Skeletal muscle tissue (tissue), 3 donors: ENCODE measurements at regions not wholly inside any gene's neighbourhood (a gene's known extent, or its start where the extent isn't known, plus 50 kb on each side); places are given as distances from the start of the nearest gene placed in this dataset.

Experiments used
- H3K27ac ChIP-seq: one replicate; pipeline ENCODE4 v1.7.0; 2013; ENCODE audit warnings: mild to moderate bottlenecking, low read depth, low read length, inconsistent platforms
- H3K27me3 ChIP-seq, 3 donors: one replicate each; pipeline ENCODE4 v1.7.0; 2013; ENCODE audit warnings: low read length in 3 of 3; ENCODE audit not compliant: control insufficient read depth in 3 of 3, insufficient read depth in 3 of 3
- H3K36me3 ChIP-seq, 3 donors: one replicate each; pipeline ENCODE4 v1.7.0; 2013; ENCODE audit warnings: low read length in 3 of 3; ENCODE audit not compliant: control insufficient read depth in 3 of 3, insufficient read depth in 3 of 3
- H3K4me1 ChIP-seq, 3 donors: one replicate each; pipeline ENCODE4 v1.7.0; 2013; ENCODE audit warnings: low read length in 3 of 3, mild to moderate bottlenecking in 3 of 3; ENCODE audit not compliant: control insufficient read depth in 3 of 3, insufficient read depth in 3 of 3
- H3K4me3 ChIP-seq, 3 donors: one replicate each; pipeline ENCODE4 v1.7.0; 2013; ENCODE audit warnings: low read length in 3 of 3
- H3K9ac ChIP-seq, 3 donors: one replicate each; pipeline ENCODE4 v1.7.0; 2013; ENCODE audit warnings: low read length in 3 of 3, mild to moderate bottlenecking in 3 of 3, moderate library complexity in 2 of 3, low read depth in 1 of 3
- H3K9me3 ChIP-seq, 3 donors: one replicate each; pipeline ENCODE4 v1.7.0; 2013; ENCODE audit warnings: low read length in 3 of 3; ENCODE audit not compliant: control insufficient read depth in 3 of 3
- donor health status: Osteomylitis.

DNA sequence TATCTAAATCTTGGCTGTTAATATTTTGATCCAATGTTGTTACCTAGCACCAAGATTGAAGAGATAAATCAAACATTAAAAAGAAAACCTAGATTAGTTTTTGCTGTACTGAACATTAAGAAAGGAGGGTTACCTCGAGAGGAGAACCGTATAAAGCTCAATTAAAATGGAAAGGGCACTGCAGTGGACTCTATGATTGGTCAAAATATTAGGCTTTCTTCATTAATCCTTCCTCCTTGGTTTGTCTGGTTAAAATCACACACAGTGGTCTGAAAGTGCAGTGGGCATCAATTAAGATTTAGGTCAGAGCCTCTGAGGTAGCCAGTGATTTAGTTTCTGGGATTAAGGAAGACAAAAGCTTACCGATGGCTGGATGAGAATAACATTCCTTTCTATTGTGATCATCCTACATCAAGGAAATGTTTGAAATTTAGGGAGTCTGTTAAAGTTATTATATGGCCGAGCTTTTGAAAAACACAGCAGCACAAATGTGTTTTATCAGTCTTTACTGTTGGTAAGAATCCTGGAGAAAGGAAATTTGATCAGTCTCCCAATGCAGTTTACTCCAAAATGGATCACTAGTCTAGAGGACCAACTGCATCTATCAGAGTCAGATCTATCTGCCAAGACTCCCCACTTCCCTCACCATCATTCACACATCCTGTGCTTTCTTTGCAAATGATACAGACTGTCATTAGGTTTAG is 134.6 kb upstream of the NEDD9 start:
- Histone ChIP-seq H3K4me1 (peaks cover 8 to 15% (median 15%) of the 10 kb centered on the region in 3 donors), H3K9ac (no peak overlapping the region), H3K36me3 (no peaks in the 10 kb centered on the region), H3K4me3 (no peak overlapping the region), H3K9me3 (no peaks in the 10 kb centered on the region), H3K27me3 (no peaks in the 10 kb centered on the region), H3K27ac (peak overlapping the region; percentile 63)

DNA sequence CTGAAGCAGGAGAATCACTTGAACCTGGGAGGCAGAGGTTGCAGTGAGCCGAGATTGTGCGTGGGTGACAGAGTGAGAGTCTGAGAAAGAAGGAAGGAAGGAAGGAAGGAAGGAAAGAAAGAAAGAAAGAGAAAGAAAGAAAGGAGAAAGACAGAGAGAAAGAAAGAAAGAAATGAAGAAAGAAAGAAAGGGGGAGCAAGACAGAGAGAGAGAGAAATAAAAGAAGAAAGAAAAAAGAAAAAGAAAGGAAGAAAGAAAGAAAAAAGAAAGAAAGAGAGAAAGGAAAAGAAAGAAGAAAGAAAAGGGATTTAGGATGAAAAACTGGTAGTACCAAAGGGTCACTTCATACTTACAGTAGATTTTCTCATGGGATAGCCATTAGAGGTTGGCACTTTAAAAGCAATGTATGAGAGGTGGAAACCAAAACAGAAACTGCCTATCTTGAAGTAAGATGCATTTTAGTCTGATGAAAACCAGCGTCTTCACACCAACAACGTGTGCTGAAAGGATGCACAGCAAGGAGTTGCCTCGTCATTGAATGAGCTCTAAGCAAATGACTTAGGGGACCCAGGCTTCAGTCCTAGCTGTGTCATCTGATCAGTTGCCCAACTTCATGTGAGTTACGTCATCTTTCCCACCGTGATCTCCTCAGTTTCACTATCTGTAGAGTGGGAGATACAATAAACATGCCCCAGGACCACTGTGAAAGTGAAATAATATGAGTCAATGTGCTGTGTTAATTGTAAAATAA is 133.9 kb upstream of the NEDD9 start:
- Histone ChIP-seq H3K27ac (peak overlapping the region; percentile 63), H3K4me1 (peaks cover 8 to 15% (median 15%) of the 10 kb centered on the region in 3 donors), H3K27me3 (no peaks in the 10 kb centered on the region), H3K9me3 (no peaks in the 10 kb centered on the region), H3K36me3 (no peaks in the 10 kb centered on the region), H3K4me3 (no peak overlapping the region), H3K9ac (no peak overlapping the region)

DNA sequence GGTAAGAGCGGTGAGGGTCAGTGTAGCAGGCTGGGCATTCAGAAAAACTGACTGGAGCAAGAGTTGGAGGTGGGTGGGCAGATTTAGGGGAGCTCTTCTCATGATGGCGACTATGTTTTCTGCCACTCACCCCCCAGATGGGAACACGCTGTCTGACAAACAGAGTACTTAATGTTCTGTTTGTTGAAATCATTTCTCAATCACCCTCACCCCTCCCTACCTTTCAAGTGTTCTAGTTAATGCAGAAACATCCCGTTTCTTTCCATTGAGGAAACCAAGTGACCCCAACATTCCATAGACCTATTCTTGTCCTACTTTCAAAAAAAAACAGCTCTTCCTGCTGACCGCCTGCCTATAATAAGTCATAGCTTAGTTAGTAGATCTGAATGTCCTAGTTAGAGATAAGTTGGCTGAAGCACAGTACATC is 132.5 kb upstream of the NEDD9 start:
- Histone ChIP-seq H3K27me3 (no peaks in the 10 kb centered on the region), H3K9me3 (no peaks in the 10 kb centered on the region), H3K27ac (peak overlapping the region; percentile 63), H3K4me1 (peaks cover 2 to 11% (median 7%) of the 10 kb centered on the region in 3 donors), H3K36me3 (no peaks in the 10 kb centered on the region), H3K4me3 (no peak overlapping the region), H3K9ac (no peak overlapping the region)

GRCh38 chr6:11363881-11364576 is 131.6 kb upstream of the NEDD9 start:
- Histone ChIP-seq H3K27me3 (no peaks in the 10 kb centered on the region), H3K9me3 (no peaks in the 10 kb centered on the region), H3K4me1 (peaks cover 2 to 11% (median 7%) of the 10 kb centered on the region in 3 donors), H3K9ac (no peak overlapping the region), H3K36me3 (no peaks in the 10 kb centered on the region), H3K4me3 (no peak overlapping the region), H3K27ac (peak overlapping the region; percentile 37)

- no peak overlapping the region for H3K4me3 ChIP-seq
- no peak overlapping the region for H3K27ac ChIP-seq
- no peaks in the 10 kb centered on the region for H3K9me3 ChIP-seq
- H3K4me1 ChIP-seq, result peaks cover 0 to 6% (median 3%) of the 10 kb centered on the region in 3 donors
- no peaks in the 10 kb centered on the region for H3K27me3 ChIP-seq
- no peak overlapping the region for H3K9ac ChIP-seq
- H3K36me3 ChIP-seq, result no peaks in the 10 kb centered on the region
Observed at GRCh38 chr6:11362564-11362963, 130.1 kb upstream of the NEDD9 start.

DNA sequence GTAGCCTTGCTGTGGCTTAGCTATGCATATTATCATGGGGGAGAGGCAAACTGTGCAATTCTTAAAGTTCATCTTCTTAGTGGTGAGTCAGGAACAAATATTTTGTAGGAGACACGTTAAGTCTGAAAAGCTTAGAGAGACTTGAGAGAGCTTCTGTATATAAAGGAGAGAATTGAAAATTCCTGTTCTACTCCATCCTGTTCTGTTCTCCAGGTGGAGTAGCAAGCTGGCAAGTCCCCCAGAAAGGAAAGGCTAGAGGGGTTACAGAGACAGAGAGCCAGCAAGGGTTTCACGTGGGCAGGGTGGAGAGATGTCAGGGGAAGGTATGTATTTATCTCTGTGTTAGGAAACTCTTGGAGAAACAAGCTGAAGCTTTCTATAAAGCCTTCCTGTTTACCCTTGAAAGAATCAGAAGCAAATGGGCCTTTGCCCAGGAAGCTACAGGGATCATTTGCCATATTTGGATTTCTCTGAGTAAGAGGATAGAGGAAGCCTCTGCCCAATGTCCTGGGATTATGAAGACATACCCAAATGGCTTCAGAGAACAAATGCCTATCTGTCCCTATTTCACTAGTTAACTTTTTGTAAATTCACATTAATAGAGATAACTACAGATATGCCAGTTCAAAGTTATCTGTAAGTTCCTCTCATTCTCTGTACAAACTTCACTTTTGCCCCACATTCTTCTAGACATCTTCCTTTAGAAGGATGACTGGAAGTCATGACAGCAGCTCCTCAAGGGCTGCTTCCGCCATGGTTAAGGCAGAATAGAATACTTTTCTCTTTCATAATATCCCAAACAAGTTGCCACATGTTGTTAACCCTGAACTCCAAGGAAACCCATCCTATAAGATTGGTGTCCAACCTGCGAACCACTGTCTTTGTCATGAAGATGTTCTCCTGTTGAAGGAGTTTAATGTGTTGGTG is 126.7 kb upstream of the NEDD9 start:
- no peaks in the 10 kb centered on the region for H3K9me3 ChIP-seq
- no peaks in the 10 kb centered on the region for H3K36me3 ChIP-seq
- H3K27me3 ChIP-seq, result no peaks in the 10 kb centered on the region
- H3K4me3 ChIP-seq, result no peak overlapping the region
- no peak overlapping the region for H3K9ac ChIP-seq
- no peak overlapping the region for H3K27ac ChIP-seq
- H3K4me1 ChIP-seq, result peaks cover 0 to 13% (median 12%) of the 10 kb centered on the region in 3 donors

GRCh38 chr6:11357285-11357684 is 124.8 kb upstream of the NEDD9 start:
- no peaks in the 10 kb centered on the region for H3K9me3 ChIP-seq

GRCh38 chr6:11356404-11357155 is 124.1 kb upstream of the NEDD9 start:
- H3K4me3 ChIP-seq, result peak overlapping the region in 1 of 3 donors; percentile 22
- H3K9ac ChIP-seq, result no peak overlapping the region
- H3K27ac ChIP-seq, result peak overlapping the region; percentile 63
- H3K36me3 ChIP-seq, result no peaks in the 10 kb centered on the region
- H3K9me3 ChIP-seq, result no peaks in the 10 kb centered on the region
- no peaks in the 10 kb centered on the region for H3K27me3 ChIP-seq
- peaks cover 0 to 21% (median 8%) of the 10 kb centered on the region in 3 donors for H3K4me1 ChIP-seq

More at GRCh38 chr6:11357285-11357684, 124.8 kb upstream of the NEDD9 start:
- Histone ChIP-seq H3K36me3 (no peaks in the 10 kb centered on the region), H3K27ac (peak overlapping the region; percentile 63), H3K27me3 (no peaks in the 10 kb centered on the region), H3K4me1 (peaks cover 0 to 21% (median 8%) of the 10 kb centered on the region in 3 donors), H3K4me3 (peak overlapping the region in 1 of 3 donors; percentile 22), H3K9ac (peak overlapping the region in 1 of 3 donors; percentile 47)

- no peaks in the 10 kb centered on the region for H3K9me3 ChIP-seq
- peaks cover 0 to 21% (median 8%) of the 10 kb centered on the region in 3 donors for H3K4me1 ChIP-seq
- H3K36me3 ChIP-seq, result no peaks in the 10 kb centered on the region
- no peak overlapping the region for H3K4me3 ChIP-seq
- H3K27me3 ChIP-seq, result no peaks in the 10 kb centered on the region
- H3K9ac ChIP-seq, result no peak overlapping the region
- peak overlapping the region; percentile 79 for H3K27ac ChIP-seq
Observed at GRCh38 chr6:11353921-11354389, 121.5 kb upstream of the NEDD9 start.
